HCT116 (cell line): ENCODE measurements at regions not wholly inside any gene's neighbourhood (a gene's known extent, or its start where the extent isn't known, plus 50 kb on each side); places are given as distances from the start of the nearest gene placed in this dataset.

Experiments used
- CBX3 ChIP-seq: IDR thresholded peaks from 2 replicates; pipeline ENCODE4 v1.6.1; 2012; ENCODE audit warnings: low read depth
- ELF1 ChIP-seq: IDR thresholded peaks from 2 replicates; pipeline ENCODE4 v1.6.1; 2012; ENCODE audit warnings: low read depth, borderline replicate concordance
- EZH2 ChIP-seq: fragments of 200-600 bp; sonication (generic); IDR thresholded peaks from 2 replicates; pipeline ENCODE4 v1.6.1; 2017; ENCODE audit warnings: antibody characterized with exemption, mixed run types
- EZH2phosphoT487 ChIP-seq: fragments of 200-600 bp; IDR thresholded peaks from 2 replicates; pipeline ENCODE4 v1.6.1; 2018; ENCODE audit warnings: antibody characterized with exemption, borderline replicate concordance
- POLR2A ChIP-seq: IDR thresholded peaks from 2 replicates; pipeline ENCODE4 v1.7.0; 2011; ENCODE audit warnings: borderline replicate concordance; ENCODE audit not compliant: insufficient read depth, insufficient read length; ENCODE audit errors: extremely low read depth
- POLR2AphosphoS5 ChIP-seq: IDR thresholded peaks from 2 replicates; pipeline ENCODE4 v1.6.1; 2011; ENCODE audit warnings: mild to moderate bottlenecking, low read depth, low read length, moderate library complexity
- RAD21 ChIP-seq: IDR thresholded peaks from 2 replicates; pipeline ENCODE4 v1.6.1; 2012; ENCODE audit warnings: low read depth, mild to moderate bottlenecking
- SP1 ChIP-seq: IDR thresholded peaks from 2 replicates; pipeline ENCODE4 v1.6.1; 2012; ENCODE audit warnings: low read depth
- TCF7L2 ChIP-seq: IDR thresholded peaks from 2 replicates; pipeline ENCODE4 v1.7.0; 2011; ENCODE audit warnings: borderline replicate concordance, inconsistent platforms; ENCODE audit not compliant: insufficient read depth, insufficient read length; ENCODE audit errors: extremely low read depth
- ZNF274 ChIP-seq: fragments of 200-500 bp; sonication (Bioruptor generic); IDR thresholded peaks from 2 replicates; pipeline ENCODE4 v1.6.1; 2014; ENCODE audit warnings: mild to moderate bottlenecking, low read depth, low read length, inconsistent platforms
- TF ChIP-seq, protein P1 (sequence below): IDR thresholded peaks from 2 replicates; pipeline ENCODE4 v1.6.1; 2012
- TF ChIP-seq, protein P2 (sequence below), 3 experiments: fragments of 200-600 bp in 1 of 3; sonication (generic) in 1 of 3; IDR thresholded peaks in 2 of 3; conservative IDR thresholded peaks in 1 of 3; 2 replicates each; pipeline ENCODE4 v1.5.1; 2012 to 2017; ENCODE audit warnings: low read depth in 2 of 3, low read length in 2 of 3, antibody characterized with exemption in 1 of 3, borderline replicate concordance in 1 of 3, control low read depth in 1 of 3, mild to moderate bottlenecking in 1 of 3, mixed read lengths in 1 of 3, mixed run types in 1 of 3, moderate library complexity in 1 of 3; ENCODE audit not compliant: insufficient read depth in 1 of 3
- TF ChIP-seq, protein P3 (sequence below): IDR thresholded peaks from 2 replicates; pipeline ENCODE4 v1.6.1; 2012; ENCODE audit warnings: low read depth

DNA sequence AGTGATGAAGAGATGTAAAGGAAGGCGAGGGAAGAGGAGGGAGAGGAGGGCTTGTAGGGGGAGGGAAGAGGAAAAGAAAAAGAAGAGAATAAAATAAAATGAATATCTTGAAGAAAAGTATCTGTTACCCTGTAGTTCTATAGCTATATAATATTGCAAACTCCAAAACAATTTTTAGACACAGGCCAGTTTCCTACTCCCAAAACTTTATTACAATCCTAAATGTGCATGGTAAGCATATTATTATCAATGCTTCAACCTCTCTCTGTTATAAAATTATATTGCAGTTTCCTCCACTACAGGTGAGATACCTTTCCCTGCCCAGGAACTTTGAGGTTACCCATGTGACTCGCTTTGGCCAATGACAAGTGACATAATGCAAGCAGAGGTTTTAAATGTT is 1351.6 kb upstream of the NRXN1 start:
- TF ChIP-seq POLR2A, result no peak
- TF ChIP-seq, protein P1, sequence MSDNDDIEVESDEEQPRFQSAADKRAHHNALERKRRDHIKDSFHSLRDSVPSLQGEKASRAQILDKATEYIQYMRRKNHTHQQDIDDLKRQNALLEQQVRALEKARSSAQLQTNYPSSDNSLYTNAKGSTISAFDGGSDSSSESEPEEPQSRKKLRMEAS, result no peak
- TF ChIP-seq, protein P2, sequence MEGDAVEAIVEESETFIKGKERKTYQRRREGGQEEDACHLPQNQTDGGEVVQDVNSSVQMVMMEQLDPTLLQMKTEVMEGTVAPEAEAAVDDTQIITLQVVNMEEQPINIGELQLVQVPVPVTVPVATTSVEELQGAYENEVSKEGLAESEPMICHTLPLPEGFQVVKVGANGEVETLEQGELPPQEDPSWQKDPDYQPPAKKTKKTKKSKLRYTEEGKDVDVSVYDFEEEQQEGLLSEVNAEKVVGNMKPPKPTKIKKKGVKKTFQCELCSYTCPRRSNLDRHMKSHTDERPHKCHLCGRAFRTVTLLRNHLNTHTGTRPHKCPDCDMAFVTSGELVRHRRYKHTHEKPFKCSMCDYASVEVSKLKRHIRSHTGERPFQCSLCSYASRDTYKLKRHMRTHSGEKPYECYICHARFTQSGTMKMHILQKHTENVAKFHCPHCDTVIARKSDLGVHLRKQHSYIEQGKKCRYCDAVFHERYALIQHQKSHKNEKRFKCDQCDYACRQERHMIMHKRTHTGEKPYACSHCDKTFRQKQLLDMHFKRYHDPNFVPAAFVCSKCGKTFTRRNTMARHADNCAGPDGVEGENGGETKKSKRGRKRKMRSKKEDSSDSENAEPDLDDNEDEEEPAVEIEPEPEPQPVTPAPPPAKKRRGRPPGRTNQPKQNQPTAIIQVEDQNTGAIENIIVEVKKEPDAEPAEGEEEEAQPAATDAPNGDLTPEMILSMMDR (IDR thresholded peaks at IDR 0.05 in 2 of 3, conservative IDR thresholded peaks at IDR 0.05 in 1 of 3; ENCODE audit: borderline replicate concordance in 1 of 3, insufficient read depth in 1 of 3, low read depth in 2 of 3, low read length in 2 of 3), result no peak
- no peak for TF ChIP-seq CBX3
- no peak for TF ChIP-seq RAD21
- TF ChIP-seq EZH2phosphoT487, result no peak
- TF ChIP-seq POLR2AphosphoS5, result no peak
- TF ChIP-seq TCF7L2, result no peak
- TF ChIP-seq, protein P3, sequence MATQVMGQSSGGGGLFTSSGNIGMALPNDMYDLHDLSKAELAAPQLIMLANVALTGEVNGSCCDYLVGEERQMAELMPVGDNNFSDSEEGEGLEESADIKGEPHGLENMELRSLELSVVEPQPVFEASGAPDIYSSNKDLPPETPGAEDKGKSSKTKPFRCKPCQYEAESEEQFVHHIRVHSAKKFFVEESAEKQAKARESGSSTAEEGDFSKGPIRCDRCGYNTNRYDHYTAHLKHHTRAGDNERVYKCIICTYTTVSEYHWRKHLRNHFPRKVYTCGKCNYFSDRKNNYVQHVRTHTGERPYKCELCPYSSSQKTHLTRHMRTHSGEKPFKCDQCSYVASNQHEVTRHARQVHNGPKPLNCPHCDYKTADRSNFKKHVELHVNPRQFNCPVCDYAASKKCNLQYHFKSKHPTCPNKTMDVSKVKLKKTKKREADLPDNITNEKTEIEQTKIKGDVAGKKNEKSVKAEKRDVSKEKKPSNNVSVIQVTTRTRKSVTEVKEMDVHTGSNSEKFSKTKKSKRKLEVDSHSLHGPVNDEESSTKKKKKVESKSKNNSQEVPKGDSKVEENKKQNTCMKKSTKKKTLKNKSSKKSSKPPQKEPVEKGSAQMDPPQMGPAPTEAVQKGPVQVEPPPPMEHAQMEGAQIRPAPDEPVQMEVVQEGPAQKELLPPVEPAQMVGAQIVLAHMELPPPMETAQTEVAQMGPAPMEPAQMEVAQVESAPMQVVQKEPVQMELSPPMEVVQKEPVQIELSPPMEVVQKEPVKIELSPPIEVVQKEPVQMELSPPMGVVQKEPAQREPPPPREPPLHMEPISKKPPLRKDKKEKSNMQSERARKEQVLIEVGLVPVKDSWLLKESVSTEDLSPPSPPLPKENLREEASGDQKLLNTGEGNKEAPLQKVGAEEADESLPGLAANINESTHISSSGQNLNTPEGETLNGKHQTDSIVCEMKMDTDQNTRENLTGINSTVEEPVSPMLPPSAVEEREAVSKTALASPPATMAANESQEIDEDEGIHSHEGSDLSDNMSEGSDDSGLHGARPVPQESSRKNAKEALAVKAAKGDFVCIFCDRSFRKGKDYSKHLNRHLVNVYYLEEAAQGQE, result no peak
- TF ChIP-seq SP1, result no peak
- TF ChIP-seq ZNF274, result no peak
- TF ChIP-seq EZH2, result no peak
- no peak for TF ChIP-seq ELF1
